WTC11 (cell line): ENCODE measurements at regions not wholly inside any gene's neighbourhood (a gene's known extent, or its start where the extent isn't known, plus 50 kb on each side); places are given as distances from the start of the nearest gene placed in this dataset.

Source experiments
- ATAC-seq: fragments of 200-7000 bp; cut with Tn5 transposase; 2 replicates; pipeline ENCODE4 v1.10.0; 2021; ENCODE audit warnings: mild to moderate bottlenecking, moderate library complexity
- CTCF ChIA-PET: fragments of 300-600 bp; sonication (Branson Sonifier 250); formaldehyde crosslinking; loops from one replicate; lab custom pipeline; 2021; ENCODE audit warnings: antibody characterized with exemption; lab: Charles Lee
- POLR2A ChIA-PET: fragments of 350-600 bp; sonication (Branson Sonifier 250); formaldehyde crosslinking; loops from one replicate; lab custom pipeline; 2021; ENCODE audit warnings: antibody characterized with exemption; lab: Charles Lee
- DNase-seq: peaks from one replicate; pipeline ENCODE4 v3.0.0; 2021; ENCODE audit warnings: low spot score
- H3K27ac Mint-ChIP-seq: 2 replicates; pipeline ENCODE4 v1.8.0; 2021; ENCODE audit warnings: mixed read lengths
- H3K27me3 Mint-ChIP-seq: 2 replicates; pipeline ENCODE4 v1.8.0; 2021; ENCODE audit warnings: low read depth, mild to moderate bottlenecking, moderate library complexity, mixed read lengths
- H3K36me3 Mint-ChIP-seq: 2 replicates; pipeline ENCODE4 v1.8.0; 2021; ENCODE audit warnings: mixed read lengths
- H3K4me1 Mint-ChIP-seq: 2 replicates; pipeline ENCODE4 v1.8.0; 2022; ENCODE audit warnings: mixed read lengths
- H3K4me3 Mint-ChIP-seq: 2 replicates; pipeline ENCODE4 v1.8.0; 2021; ENCODE audit warnings: mild to moderate bottlenecking, moderate library complexity, mixed read lengths
- H3K9me3 Mint-ChIP-seq: 2 replicates; pipeline ENCODE4 v1.8.0; 2021; ENCODE audit warnings: mixed read lengths
- E2F5 ChIP-seq: sonication (generic); formaldehyde crosslinking; IDR thresholded peaks from 2 replicates; pipeline ENCODE4 v1.8.1; 2022; ENCODE audit warnings: mild to moderate bottlenecking, moderate library complexity, missing genetic modification reagents
- ERG ChIP-seq: fragments of 250-450 bp; sonication (Bioruptor Pico); IDR thresholded peaks from 2 replicates; pipeline ENCODE4 v1.8.0; 2021; ENCODE audit warnings: mild to moderate bottlenecking
- FOXJ3 ChIP-seq: sonication (generic); formaldehyde crosslinking; IDR thresholded peaks from 2 replicates; pipeline ENCODE4 v1.9.0; 2021; ENCODE audit warnings: missing genetic modification reagents, mild to moderate bottlenecking, borderline replicate concordance
- GRHL2 ChIP-seq: fragments of 250-450 bp; sonication (Bioruptor Pico); IDR thresholded peaks from 2 replicates; pipeline ENCODE4 v1.8.0; 2022; ENCODE audit warnings: mild to moderate bottlenecking, moderate library complexity; ENCODE audit not compliant: insufficient replicate concordance, severe bottlenecking
- GTF2I ChIP-seq: fragments of 250-450 bp; sonication (Bioruptor Pico); conservative IDR thresholded peaks from 2 replicates; pipeline ENCODE4 v1.4.0; 2021; ENCODE audit warnings: mild to moderate bottlenecking
- HMGA2 ChIP-seq: fragments of 250-450 bp; sonication (Bioruptor Pico); IDR thresholded peaks from 2 replicates; pipeline ENCODE4 v1.4.0; 2021; ENCODE audit warnings: mild to moderate bottlenecking, moderate library complexity
- JAZF1 ChIP-seq: fragments of 250-450 bp; sonication (Bioruptor Pico); IDR thresholded peaks from 2 replicates; pipeline ENCODE4 v1.9.0; 2021; ENCODE audit warnings: moderate library complexity, mild to moderate bottlenecking, inconsistent platforms
- JUN ChIP-seq: sonication (generic); formaldehyde crosslinking; IDR thresholded peaks from 2 replicates; pipeline ENCODE4 v1.8.0; 2023; ENCODE audit warnings: mild to moderate bottlenecking, missing genetic modification reagents
- KAT7 ChIP-seq: sonication (generic); formaldehyde crosslinking; IDR thresholded peaks from 2 replicates; pipeline ENCODE4 v1.8.1; 2023; ENCODE audit warnings: missing genetic modification reagents, mild to moderate bottlenecking, borderline replicate concordance
- MAX ChIP-seq: sonication (generic); formaldehyde crosslinking; IDR thresholded peaks from 2 replicates; pipeline ENCODE4 v1.8.0; 2022; ENCODE audit warnings: mild to moderate bottlenecking, missing genetic modification reagents
- NR3C1 ChIP-seq: sonication (generic); formaldehyde crosslinking; conservative IDR thresholded peaks from 2 replicates; pipeline ENCODE4 v1.8.1; 2023; ENCODE audit warnings: low read depth, mild to moderate bottlenecking, missing genetic modification reagents
- OVOL2 ChIP-seq: fragments of 250-450 bp; sonication (Bioruptor Pico); IDR thresholded peaks from 2 replicates; pipeline ENCODE4 v1.9.0; 2021; ENCODE audit warnings: mild to moderate bottlenecking, borderline replicate concordance
- SMAD3 ChIP-seq: sonication (generic); formaldehyde crosslinking; IDR thresholded peaks from 2 replicates; pipeline ENCODE4 v1.8.0; 2022; ENCODE audit warnings: missing genetic modification reagents, mild to moderate bottlenecking, borderline replicate concordance
- SMAD4 ChIP-seq: sonication (generic); formaldehyde crosslinking; IDR thresholded peaks from 2 replicates; pipeline ENCODE4 v1.8.0; 2022; ENCODE audit warnings: mild to moderate bottlenecking, missing genetic modification reagents
- USF1 ChIP-seq: sonication (generic); formaldehyde crosslinking; IDR thresholded peaks from 2 replicates; pipeline ENCODE4 v1.8.0; 2022; ENCODE audit warnings: mild to moderate bottlenecking, missing genetic modification reagents
- USF2 ChIP-seq: sonication (generic); formaldehyde crosslinking; IDR thresholded peaks from 2 replicates; pipeline ENCODE4 v1.8.1; 2023; ENCODE audit warnings: mild to moderate bottlenecking, missing genetic modification reagents, moderate library complexity
- ZBTB43 ChIP-seq: sonication (generic); formaldehyde crosslinking; IDR thresholded peaks from 2 replicates; pipeline ENCODE4 v1.8.1; 2023; ENCODE audit warnings: mild to moderate bottlenecking, missing genetic modification reagents
- ZNF121 ChIP-seq: sonication (generic); formaldehyde crosslinking; IDR thresholded peaks from 2 replicates; pipeline ENCODE4 v1.8.0; 2023; ENCODE audit warnings: missing genetic modification reagents

- CTCF ChIA-PET, result no interaction called here
- H3K27ac Mint-ChIP-seq, result no peak overlapping the region
Measured at GRCh38 chr1:170221031-170221430, 75.3 kb downstream of the NTMT2 start.

GRCh38 chr1:170221495-170221894 lies 75.7 kb downstream of the NTMT2 start:
- no peaks in the 10 kb centered on the region; the same call in 1 of the 2 replicates for H3K27me3 Mint-ChIP-seq
- POLR2A ChIA-PET, result no interaction called here
- no peak for TF ChIP-seq ZBTB43 (CRISPR knock-in tag)
- no peak for TF ChIP-seq KAT7 (CRISPR knock-in tag)
- TF ChIP-seq NR3C1 (CRISPR knock-in tag), result no peak
- no peak for TF ChIP-seq E2F5
- TF ChIP-seq MAX (CRISPR knock-in tag), result no peak
- no peak for TF ChIP-seq USF2 (CRISPR knock-in tag)
- no peak for TF ChIP-seq OVOL2 (CRISPR knock-in tag)
- no peak for TF ChIP-seq HMGA2
- no peak for TF ChIP-seq ZNF121 (CRISPR knock-in tag)
- TF ChIP-seq SMAD4 (CRISPR knock-in tag), result no peak
- no peak for TF ChIP-seq USF1 (CRISPR knock-in tag)
- ATAC-seq, result no peak
- DNase-seq, result no peak
- H3K36me3 Mint-ChIP-seq, result no peaks in the 10 kb centered on the region
- peaks cover 5% of the 10 kb centered on the region; the same call in 1 of the 2 replicates for H3K9me3 Mint-ChIP-seq
- no peaks in the 10 kb centered on the region for H3K4me1 Mint-ChIP-seq
- H3K4me3 Mint-ChIP-seq, result no peak overlapping the region
- no peak overlapping the region for H3K27ac Mint-ChIP-seq
- CTCF ChIA-PET, result no interaction called here

More at GRCh38 chr1:170221031-170221430, 75.3 kb downstream of the NTMT2 start:
- TF ChIP-seq SMAD3 (CRISPR knock-in tag) (no peak), JAZF1 (no peak), GRHL2 (no peak), ERG (CRISPR knock-in tag) (no peak), FOXJ3 (CRISPR knock-in tag) (no peak), USF1 (CRISPR knock-in tag) (no peak), JUN (CRISPR knock-in tag) (no peak), GTF2I (CRISPR knock-in tag) (no peak)
- TF ChIP-seq, all 79 proteins: peak for 0
- ATAC-seq, result no peak
- Mint-ChIP-seq H3K36me3 (no peaks in the 10 kb centered on the region), H3K4me3 (no peak overlapping the region), H3K4me1 (no peaks in the 10 kb centered on the region), H3K9me3 (peaks cover 5% of the 10 kb centered on the region; the same call in 1 of the 2 replicates), H3K27me3 (no peaks in the 10 kb centered on the region; the same call in 1 of the 2 replicates)
- POLR2A ChIA-PET, result no interaction called here
- DNase-seq, result no peak
